SK-N-SH treated with all-trans-retinoic acid at 6 μM for 48 hours (cell line): ENCODE measurements at regions not wholly inside any gene's neighbourhood (a gene's known extent, or its start where the extent isn't known, plus 50 kb on each side); places are given as distances from the start of the nearest gene placed in this dataset.

Experiments used
- ATAC-seq: fragments of 200-7000 bp; cut with Tn5 transposase; 3 replicates; pipeline ENCODE4 v1.9.1; 2020; ENCODE audit warnings: mild to moderate bottlenecking, moderate library complexity
- ARNTL ChIP-seq: fragments of 450-650 bp; formaldehyde crosslinking; IDR thresholded peaks from 2 replicates; pipeline ENCODE4 v1.5.0; 2020; ENCODE audit warnings: low read depth, mild to moderate bottlenecking, moderate library complexity, borderline replicate concordance
- CSDC2 ChIP-seq: fragments of 250-450 bp; sonication (Bioruptor Pico); IDR thresholded peaks from 2 replicates; pipeline ENCODE4 v1.5.0; 2020; ENCODE audit warnings: mild to moderate bottlenecking, moderate library complexity
- GLIS3 ChIP-seq: fragments of 250-450 bp; sonication (Bioruptor Pico); IDR thresholded peaks from 2 replicates; pipeline ENCODE4 v1.5.0; 2020; ENCODE audit warnings: mild to moderate bottlenecking, moderate library complexity
- OSR1 ChIP-seq: fragments of 250-450 bp; sonication (Bioruptor Pico); IDR thresholded peaks from 2 replicates; pipeline ENCODE4 v1.8.0; 2022; ENCODE audit warnings: moderate library complexity, mild to moderate bottlenecking, inconsistent platforms
- PATZ1 ChIP-seq: fragments of 250-450 bp; sonication (Bioruptor Pico); IDR thresholded peaks from 2 replicates; pipeline ENCODE4 v1.8.0; 2020; ENCODE audit warnings: mild to moderate bottlenecking, moderate library complexity, borderline replicate concordance
- PPARA ChIP-seq: fragments of 250-450 bp; sonication (Bioruptor Pico); IDR thresholded peaks from 2 replicates; pipeline ENCODE4 v1.5.0; 2020; ENCODE audit warnings: mild to moderate bottlenecking, borderline replicate concordance
- RARB ChIP-seq: fragments of 250-450 bp; sonication (Bioruptor Pico); IDR thresholded peaks from 2 replicates; pipeline ENCODE4 v1.8.0; 2021; ENCODE audit warnings: mild to moderate bottlenecking, moderate library complexity
- SNAI2 ChIP-seq: fragments of 250-450 bp; sonication (Bioruptor Pico); IDR thresholded peaks from 2 replicates; pipeline ENCODE4 v1.5.0; 2020; ENCODE audit warnings: mild to moderate bottlenecking, moderate library complexity
- TCF4 ChIP-seq: fragments of 250-450 bp; sonication (Bioruptor Pico); IDR thresholded peaks from 2 replicates; pipeline ENCODE4 v1.8.0; 2021; ENCODE audit warnings: mild to moderate bottlenecking, moderate library complexity, borderline replicate concordance
- TOX ChIP-seq: fragments of 250-450 bp; sonication (Bioruptor Pico); IDR thresholded peaks from 2 replicates; pipeline ENCODE4 v1.8.0; 2021; ENCODE audit warnings: mild to moderate bottlenecking, moderate library complexity, borderline replicate concordance
- ZC3H10 ChIP-seq: fragments of 250-450 bp; sonication (Bioruptor Pico); IDR thresholded peaks from 2 replicates; pipeline ENCODE4 v1.5.1; 2021; ENCODE audit warnings: mild to moderate bottlenecking, moderate library complexity
- ZFP3 ChIP-seq: fragments of 250-450 bp; sonication (Bioruptor Pico); IDR thresholded peaks from 2 replicates; pipeline ENCODE4 v1.5.0; 2020; ENCODE audit warnings: mild to moderate bottlenecking, moderate library complexity
- ZFP30 ChIP-seq: fragments of 450-650 bp; formaldehyde crosslinking; IDR thresholded peaks from 2 replicates; pipeline ENCODE4 v1.5.0; 2022; ENCODE audit warnings: mild to moderate bottlenecking, moderate library complexity
- ZNF565 ChIP-seq: fragments of 450-650 bp; formaldehyde crosslinking; conservative IDR thresholded peaks from 2 replicates; pipeline ENCODE4 v1.5.0; 2020; ENCODE audit warnings: low read depth, mild to moderate bottlenecking, moderate library complexity
- ZNF70 ChIP-seq: fragments of 450-650 bp; formaldehyde crosslinking; IDR thresholded peaks from 2 replicates; pipeline ENCODE4 v1.5.0; 2020; ENCODE audit warnings: mild to moderate bottlenecking, moderate library complexity
- ZNF8 ChIP-seq: fragments of 450-650 bp; formaldehyde crosslinking; IDR thresholded peaks from 2 replicates; pipeline ENCODE4 v1.5.0; 2020; ENCODE audit warnings: mild to moderate bottlenecking, moderate library complexity
- TF ChIP-seq, protein P1 (sequence below): fragments of 250-450 bp; sonication (Bioruptor Pico); IDR thresholded peaks from 2 replicates; pipeline ENCODE4 v1.5.0; 2020; ENCODE audit warnings: mild to moderate bottlenecking, moderate library complexity
- TF ChIP-seq, protein P2 (sequence below): fragments of 250-450 bp; sonication (Bioruptor Pico); IDR thresholded peaks from 2 replicates; pipeline ENCODE4 v1.5.1; 2021; ENCODE audit warnings: mild to moderate bottlenecking, moderate library complexity
- TF ChIP-seq, protein P3 (sequence below): fragments of 250-450 bp; sonication (Bioruptor Pico); IDR thresholded peaks from 2 replicates; pipeline ENCODE4 v1.5.1; 2020; ENCODE audit warnings: low read depth, mild to moderate bottlenecking, moderate library complexity

- TF ChIP-seq, protein P1, sequence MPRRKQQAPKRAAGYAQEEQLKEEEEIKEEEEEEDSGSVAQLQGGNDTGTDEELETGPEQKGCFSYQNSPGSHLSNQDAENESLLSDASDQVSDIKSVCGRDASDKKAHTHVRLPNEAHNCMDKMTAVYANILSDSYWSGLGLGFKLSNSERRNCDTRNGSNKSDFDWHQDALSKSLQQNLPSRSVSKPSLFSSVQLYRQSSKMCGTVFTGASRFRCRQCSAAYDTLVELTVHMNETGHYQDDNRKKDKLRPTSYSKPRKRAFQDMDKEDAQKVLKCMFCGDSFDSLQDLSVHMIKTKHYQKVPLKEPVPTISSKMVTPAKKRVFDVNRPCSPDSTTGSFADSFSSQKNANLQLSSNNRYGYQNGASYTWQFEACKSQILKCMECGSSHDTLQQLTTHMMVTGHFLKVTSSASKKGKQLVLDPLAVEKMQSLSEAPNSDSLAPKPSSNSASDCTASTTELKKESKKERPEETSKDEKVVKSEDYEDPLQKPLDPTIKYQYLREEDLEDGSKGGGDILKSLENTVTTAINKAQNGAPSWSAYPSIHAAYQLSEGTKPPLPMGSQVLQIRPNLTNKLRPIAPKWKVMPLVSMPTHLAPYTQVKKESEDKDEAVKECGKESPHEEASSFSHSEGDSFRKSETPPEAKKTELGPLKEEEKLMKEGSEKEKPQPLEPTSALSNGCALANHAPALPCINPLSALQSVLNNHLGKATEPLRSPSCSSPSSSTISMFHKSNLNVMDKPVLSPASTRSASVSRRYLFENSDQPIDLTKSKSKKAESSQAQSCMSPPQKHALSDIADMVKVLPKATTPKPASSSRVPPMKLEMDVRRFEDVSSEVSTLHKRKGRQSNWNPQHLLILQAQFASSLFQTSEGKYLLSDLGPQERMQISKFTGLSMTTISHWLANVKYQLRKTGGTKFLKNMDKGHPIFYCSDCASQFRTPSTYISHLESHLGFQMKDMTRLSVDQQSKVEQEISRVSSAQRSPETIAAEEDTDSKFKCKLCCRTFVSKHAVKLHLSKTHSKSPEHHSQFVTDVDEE = no peak
- TF ChIP-seq ZNF8 (CRISPR knock-in tag) (no peak), ZNF70 (no peak), ZNF565 (no peak)
- TF ChIP-seq, protein P2, sequence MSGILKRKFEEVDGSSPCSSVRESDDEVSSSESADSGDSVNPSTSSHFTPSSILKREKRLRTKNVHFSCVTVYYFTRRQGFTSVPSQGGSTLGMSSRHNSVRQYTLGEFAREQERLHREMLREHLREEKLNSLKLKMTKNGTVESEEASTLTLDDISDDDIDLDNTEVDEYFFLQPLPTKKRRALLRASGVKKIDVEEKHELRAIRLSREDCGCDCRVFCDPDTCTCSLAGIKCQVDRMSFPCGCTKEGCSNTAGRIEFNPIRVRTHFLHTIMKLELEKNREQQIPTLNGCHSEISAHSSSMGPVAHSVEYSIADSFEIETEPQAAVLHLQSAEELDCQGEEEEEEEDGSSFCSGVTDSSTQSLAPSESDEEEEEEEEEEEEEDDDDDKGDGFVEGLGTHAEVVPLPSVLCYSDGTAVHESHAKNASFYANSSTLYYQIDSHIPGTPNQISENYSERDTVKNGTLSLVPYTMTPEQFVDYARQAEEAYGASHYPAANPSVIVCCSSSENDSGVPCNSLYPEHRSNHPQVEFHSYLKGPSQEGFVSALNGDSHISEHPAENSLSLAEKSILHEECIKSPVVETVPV (CRISPR knock-in tag) = no peak
- no peak for ATAC-seq
Observed at GRCh38 chr14:85943192-85943591, 413.2 kb downstream of the FLRT2 start.

- ATAC-seq = peak; percentile 74
- TF ChIP-seq CSDC2 (CRISPR knock-in tag) = no peak
- TF ChIP-seq ZNF70 = no peak
- no peak for TF ChIP-seq OSR1 (CRISPR knock-in tag)
- no peak for TF ChIP-seq ARNTL (CRISPR knock-in tag)
- TF ChIP-seq GLIS3 (CRISPR knock-in tag) = no peak
- TF ChIP-seq PATZ1 = no peak
- no peak for TF ChIP-seq TOX (CRISPR knock-in tag)
- TF ChIP-seq, protein P1 = no peak
- TF ChIP-seq, protein P3, sequence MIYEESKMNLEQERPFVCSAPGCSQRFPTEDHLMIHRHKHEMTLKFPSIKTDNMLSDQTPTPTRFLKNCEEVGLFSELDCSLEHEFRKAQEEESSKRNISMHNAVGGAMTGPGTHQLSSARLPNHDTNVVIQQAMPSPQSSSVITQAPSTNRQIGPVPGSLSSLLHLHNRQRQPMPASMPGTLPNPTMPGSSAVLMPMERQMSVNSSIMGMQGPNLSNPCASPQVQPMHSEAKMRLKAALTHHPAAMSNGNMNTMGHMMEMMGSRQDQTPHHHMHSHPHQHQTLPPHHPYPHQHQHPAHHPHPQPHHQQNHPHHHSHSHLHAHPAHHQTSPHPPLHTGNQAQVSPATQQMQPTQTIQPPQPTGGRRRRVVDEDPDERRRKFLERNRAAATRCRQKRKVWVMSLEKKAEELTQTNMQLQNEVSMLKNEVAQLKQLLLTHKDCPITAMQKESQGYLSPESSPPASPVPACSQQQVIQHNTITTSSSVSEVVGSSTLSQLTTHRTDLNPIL (CRISPR knock-in tag) = no peak
- no peak for TF ChIP-seq RARB (CRISPR knock-in tag)
- TF ChIP-seq, protein P2 (CRISPR knock-in tag) = no peak
- no peak for TF ChIP-seq ZNF565
- TF ChIP-seq ZC3H10 (CRISPR knock-in tag) = no peak
Observed at GRCh38 chr14:85934886-85935254, 404.9 kb downstream of the FLRT2 start.

DNA sequence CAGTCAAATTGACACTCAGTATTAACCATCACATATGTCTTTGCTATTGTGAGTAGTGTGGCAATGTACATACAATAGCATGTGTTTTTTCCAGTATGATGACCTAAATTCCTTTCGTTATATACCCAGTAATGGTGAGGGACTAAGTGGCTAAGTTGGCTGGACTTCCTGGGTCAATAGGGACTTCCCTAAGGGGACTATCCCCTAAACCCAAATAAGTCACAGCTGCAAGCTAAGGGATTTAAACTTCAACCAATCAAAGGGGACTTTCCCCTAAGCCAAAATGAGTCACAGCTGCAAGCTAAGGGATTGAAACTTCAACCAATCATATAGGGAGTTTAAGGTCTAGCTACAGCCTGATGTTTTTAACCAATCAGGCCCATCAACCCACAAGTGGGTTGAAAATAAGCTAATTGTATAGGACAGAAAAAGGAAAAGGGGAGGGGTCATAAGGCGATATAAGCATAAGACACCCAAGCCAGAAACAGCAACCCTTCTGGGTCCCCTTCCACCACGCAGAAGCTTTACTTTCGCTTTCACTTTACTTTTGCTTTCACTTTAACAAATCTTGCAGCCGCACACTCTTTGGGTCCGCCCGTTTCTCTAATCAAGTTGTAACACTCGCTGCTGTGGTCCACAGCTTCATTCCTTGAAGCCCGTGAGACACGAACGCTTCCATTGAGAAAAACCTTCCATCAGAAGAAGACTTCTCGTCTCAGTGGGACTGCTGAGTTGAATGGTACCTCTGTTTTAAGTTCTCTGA, 404.4 kb downstream of the FLRT2 start:
- no peak for TF ChIP-seq ZFP30 (CRISPR knock-in tag)
- TF ChIP-seq TCF4 (CRISPR knock-in tag) = no peak
- no peak for TF ChIP-seq PATZ1
- no peak for TF ChIP-seq ZNF8 (CRISPR knock-in tag)
- no peak for TF ChIP-seq ZFP3 (CRISPR knock-in tag)
- no peak for TF ChIP-seq ARNTL (CRISPR knock-in tag)
- TF ChIP-seq OSR1 (CRISPR knock-in tag) = no peak
- TF ChIP-seq SNAI2 (CRISPR knock-in tag) = no peak
- no peak for TF ChIP-seq ZNF565
- TF ChIP-seq, protein P2 (CRISPR knock-in tag) = no peak
- TF ChIP-seq RARB (CRISPR knock-in tag) = no peak
- no peak for TF ChIP-seq PPARA (CRISPR knock-in tag)
- TF ChIP-seq TOX (CRISPR knock-in tag) = no peak
- TF ChIP-seq GLIS3 (CRISPR knock-in tag) = no peak
- ATAC-seq = peak; percentile 85
